GM21447 (cell line): ENCODE measurements at regions not wholly inside any gene's neighbourhood (a gene's known extent, or its start where the extent isn't known, plus 50 kb on each side); places are given as distances from the start of the nearest gene placed in this dataset.
"Not testable (repeated sequence)": the region's sequence is repeated elsewhere in the genome, so short reads cannot be mapped to it uniquely, and the experiment has no call there.

Experiments
- ATAC-seq: cut with Tn5 transposase; IDR thresholded peaks from one replicate; pipeline ENCODE4 v1.9.1; 2021; ENCODE audit not compliant: unreplicated experiment

DNA sequence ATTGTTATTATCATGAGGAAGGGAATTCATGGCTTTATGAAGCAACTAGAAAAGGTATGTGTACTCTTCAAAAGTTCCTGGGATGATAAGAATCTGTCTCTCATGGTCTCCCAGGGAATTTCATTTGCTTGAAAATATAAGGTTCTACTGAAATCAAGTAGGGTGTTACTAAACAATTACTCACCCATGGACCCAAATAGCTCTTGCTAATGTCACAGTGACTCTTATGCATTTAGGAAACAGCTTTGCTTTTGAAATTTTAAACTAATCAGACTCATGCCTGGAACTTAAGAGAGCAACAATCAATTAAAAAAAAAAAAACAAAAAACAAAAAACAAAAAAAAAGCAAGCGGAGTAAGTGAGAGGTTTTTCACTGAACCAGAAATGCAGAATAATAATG lies 1546.3 kb upstream of the TENM4 start:
- no peak for ATAC-seq

DNA sequence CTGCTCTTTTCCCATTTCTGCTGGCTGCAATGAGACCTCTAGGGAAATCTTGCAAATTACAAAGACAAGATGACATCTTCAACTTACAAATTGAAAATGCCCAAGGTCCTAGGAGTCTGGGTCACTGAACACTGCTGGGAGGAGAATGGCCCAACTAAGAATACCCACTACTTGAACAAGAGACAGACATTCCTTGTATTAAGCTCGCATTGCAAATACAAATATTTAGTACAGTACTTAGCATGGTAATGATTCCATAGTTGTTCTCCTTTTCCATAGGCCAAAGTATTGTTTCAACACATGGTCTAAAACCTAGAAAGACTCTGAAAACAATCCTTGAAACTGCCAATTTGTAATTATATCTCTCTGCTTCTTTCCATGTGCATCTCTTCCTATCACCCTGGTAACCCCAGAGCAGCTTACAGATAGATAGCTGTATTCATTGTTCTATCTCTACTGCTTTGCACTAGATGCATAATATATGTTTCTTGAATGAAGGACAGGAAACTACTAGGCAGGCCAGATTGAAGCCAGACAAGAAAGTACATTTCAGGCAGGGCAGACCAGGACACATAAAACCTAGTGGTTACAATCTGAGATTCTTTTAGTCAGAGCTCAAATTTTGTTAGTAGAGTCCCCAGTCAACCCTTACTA lies 1545.7 kb upstream of the TENM4 start:
- ATAC-seq: no peak

DNA sequence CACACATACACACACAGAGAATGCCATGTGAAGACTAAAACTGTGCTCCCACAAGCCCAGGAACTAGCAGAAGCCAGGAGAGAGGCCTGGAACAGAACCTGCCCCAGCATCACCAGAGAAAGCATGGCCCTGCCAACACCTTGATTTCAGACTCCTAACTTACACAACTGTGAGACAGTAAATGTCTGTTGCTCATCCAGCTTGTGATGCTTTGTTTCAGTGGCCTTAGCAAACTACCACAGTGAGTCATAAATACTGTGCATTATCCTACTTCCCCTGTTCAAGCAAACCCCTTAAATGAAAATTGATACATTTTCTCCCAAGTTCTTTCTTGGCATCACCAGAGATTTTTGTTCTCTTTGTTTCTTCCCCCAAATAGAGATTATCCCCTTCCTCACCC lies 1539.4 kb upstream of the TENM4 start:
- no peak for ATAC-seq

DNA sequence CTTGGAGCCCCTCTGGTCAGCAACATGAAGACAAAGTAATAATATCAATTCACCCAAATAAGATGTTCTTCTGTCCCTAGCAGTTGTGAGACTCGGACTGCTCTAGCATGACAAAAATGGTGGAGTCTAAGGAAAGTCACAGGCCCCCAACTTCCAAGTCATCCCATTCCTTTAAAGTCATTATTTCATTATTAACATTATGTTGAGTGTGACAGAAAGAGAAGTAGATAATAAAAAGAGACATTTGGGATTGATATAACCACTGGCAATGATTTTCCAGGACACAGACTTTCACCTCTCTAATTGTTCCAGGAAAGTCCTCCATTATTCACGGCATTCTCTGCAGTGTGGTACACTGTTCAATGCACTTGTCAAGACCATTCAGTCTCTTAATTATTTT lies 1533.0 kb upstream of the TENM4 start:
- ATAC-seq: no peak

DNA sequence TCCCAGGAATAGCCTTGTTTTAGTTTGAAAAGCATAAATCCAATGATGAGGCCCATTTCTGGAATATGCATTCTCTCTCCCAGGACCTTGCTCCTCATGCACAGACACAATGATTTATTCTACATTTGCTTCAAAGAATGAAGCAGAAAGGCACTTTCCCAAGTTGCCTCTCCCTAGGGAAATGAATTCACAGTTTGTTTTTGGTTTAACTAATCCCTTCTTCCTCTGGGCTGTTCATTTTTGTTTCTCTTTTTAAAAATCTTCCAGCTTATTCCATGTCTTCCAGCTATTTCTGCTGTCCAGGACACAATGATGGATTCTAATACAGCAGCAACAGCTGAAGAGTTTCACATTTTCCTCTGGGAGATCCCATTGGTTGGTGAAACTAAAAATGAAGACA lies 1529.2 kb upstream of the TENM4 start:
- ATAC-seq: no peak

DNA sequence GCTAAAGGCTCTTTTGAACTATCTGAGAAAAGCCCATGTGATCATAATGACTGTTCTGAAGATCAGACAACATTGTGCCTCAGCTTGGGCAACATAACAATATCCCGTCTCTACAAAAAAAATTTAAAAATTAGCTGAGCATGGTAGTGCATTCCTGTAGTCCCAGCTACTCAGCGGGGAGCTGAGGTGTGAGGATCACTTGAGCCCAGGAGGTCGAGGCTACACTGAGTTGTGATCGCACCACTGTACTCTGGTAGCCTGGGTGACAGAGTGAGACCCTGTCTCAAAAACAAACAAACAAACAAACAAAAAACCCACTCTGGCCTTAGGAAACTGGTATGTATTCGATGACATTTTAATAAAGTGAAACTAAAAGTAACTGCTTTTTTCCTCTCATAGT lies 1526.8 kb upstream of the TENM4 start:
- no peak for ATAC-seq

DNA sequence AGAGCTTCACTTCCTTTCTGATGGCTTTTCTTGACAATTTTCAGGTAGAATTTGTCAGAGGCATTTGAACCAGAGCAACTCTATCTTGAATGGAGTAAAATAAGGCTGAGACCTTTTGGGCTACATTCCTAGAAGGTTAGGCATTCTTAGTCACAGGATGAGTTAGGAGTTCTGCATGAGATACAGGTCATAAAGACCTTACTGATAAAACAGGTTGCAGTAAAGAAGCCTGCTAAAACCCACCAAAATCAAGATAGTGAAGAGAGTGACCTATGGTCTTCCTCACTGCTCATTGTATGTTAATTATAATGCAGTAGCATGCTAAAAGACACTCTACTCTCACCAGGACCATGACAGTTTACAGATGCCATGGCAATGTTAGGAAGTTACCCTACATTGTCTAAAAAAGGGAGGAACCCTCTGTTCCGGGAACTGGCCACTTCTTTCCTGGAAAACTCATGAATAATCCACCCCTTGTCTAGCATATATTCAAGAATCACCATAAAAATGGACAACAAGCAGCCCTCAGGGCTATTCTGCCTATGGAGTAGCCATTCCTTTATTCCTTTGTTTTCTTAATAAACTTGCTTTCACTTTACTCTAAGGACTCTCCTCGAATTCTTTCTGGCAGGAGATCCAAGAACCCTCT lies 1519.7 kb upstream of the TENM4 start:
- no peak for ATAC-seq

DNA sequence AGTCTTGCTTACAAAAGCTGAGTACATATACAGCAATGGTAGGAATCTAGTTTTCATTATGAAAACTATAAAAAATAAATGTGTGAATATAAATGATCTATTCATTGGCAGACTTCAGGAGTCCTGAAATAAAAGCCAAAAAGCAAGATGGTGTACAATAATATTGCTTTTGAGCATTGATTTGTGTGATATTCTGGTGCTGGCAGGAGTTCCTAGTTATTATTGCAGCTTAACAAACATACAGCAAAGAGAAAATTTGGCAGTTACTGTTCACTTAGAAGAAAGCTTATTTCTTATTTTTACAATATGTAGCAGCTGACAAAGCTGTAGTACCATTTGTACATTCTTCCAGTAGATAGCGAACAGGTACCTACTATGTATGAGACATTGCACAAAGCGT lies 1518.9 kb upstream of the TENM4 start:
- ATAC-seq: no peak

DNA sequence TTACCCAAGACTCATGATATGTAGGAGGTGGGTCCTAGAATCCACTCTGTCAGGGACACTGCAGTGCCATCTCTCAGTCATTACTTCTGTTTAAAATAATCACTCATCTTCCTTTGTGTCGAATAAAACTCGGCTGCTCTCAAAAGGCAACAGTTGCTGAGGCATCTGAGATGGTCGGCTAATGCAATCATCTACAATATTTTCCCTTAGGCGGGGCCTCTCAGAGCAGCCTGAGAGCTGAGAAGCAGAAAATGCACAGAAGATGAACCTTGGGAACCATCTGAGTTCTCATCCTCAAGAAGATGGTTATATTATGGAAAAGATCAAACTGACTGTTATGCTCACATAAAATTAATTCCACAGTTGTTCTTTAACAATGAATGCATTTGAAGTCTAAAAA lies 1518.2 kb upstream of the TENM4 start:
- no peak for ATAC-seq

DNA sequence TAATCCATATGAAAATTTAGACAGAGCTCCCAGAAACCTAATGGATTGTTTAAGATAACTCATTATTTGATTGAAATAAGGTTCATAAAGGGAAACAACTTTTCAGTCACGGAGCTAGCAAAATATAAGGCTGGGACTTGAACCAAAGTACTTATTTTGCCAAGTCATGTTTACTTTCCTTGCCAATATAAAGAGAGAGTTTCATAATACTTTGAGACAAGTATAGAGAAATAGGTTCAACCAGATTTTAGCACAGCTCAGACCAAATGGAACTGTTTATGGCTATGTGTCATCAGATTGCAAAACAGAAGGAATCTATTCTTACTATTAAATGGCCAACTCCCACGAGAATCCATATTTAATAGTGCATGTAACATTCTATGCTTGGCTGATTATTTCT lies 1517.5 kb upstream of the TENM4 start:
- no peak for ATAC-seq

DNA sequence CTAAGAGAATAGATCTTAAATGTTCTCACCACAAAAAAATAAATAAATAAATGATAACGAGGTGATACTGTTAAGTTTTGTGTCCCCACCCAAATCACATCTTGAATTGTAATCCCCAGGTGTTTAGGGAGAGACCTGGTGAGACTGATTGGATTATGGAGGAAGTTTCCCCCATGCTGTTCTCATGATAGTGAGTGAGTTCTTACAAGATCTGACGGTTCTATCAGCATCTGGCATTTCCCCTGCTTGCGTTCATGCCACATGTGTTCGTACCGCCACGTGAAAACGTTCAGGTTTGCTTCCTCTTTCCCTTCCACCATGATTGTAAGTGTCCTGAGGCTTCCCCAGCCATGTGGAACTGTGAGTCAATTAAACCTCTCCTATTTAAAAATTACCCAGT lies 1514.8 kb upstream of the TENM4 start:
- no peak for ATAC-seq

DNA sequence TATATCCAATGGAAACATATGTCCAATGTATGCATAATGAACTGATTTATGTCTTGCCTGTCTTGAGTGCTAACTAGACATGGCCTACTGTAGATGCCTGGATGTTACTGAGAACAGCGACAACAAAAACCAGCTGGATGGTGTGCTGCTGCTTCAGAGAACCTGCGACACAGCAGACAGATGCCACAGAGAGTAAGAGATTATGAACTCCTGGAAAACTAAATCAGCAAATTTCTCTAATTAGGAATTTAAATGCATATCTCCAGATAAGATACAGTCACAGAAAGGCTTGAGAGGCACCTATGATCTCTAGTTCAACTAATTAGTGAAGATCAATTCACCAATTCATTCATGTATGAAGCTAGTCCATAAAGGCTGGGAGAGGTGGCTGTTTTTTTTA lies 1508.0 kb upstream of the TENM4 start:
- ATAC-seq: no peak

DNA sequence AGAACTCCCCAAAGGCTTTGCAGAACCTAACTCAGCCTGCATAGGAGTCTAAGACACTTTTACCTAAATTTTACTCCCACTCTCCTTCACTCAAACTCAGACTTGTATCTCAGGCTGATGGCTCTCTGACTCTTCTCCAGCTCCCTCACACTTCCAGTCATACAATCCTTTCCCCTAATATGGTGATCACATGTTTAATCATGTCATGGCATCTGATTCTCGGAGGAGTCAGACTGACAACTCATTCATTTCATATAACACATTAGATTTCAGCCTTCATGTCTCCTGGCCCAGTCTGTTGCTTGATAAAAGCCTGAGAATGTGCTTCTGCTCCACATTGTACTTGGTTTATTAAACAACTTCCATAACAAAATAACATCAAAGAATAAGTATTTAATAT lies 1503.9 kb upstream of the TENM4 start:
- ATAC-seq: no peak

DNA sequence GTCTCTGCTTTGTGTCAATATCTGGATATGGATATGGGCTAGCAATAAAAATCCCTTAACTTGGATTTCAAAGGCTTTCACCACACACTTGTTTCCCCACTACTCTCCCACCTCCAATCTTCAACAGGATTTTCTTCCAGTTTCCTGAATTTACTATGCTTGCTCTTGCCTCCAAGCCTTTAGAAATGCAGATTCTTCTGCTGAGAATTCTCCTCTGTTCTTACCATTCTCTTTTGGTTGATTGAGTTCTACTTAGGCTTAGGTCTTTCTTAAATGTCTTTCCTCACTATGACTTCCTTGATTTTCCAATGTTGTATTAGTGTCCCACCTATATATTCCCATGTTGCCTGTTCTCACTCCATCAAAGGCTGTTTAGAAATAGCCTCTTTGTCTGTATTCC lies 1502.4 kb upstream of the TENM4 start:
- ATAC-seq: no peak

DNA sequence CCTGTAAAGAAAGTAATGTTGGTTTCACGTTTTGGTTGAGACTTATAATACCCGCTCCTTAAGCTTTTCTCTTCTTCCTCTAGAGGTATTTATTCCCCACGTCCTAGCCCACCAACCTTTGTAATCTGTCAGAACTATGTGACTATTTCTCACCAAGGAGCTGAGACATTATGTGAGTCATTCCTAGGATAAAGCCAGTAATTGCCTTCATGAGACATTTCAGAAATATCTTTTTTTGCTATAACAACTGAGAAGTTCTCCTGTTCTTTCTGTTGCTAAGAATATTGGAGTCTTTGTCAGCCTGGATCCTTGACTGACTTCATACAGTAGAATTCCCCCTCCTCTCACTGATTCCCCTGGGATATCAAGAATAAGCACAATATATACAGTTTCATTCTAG lies 1497.0 kb upstream of the TENM4 start:
- ATAC-seq: no peak

DNA sequence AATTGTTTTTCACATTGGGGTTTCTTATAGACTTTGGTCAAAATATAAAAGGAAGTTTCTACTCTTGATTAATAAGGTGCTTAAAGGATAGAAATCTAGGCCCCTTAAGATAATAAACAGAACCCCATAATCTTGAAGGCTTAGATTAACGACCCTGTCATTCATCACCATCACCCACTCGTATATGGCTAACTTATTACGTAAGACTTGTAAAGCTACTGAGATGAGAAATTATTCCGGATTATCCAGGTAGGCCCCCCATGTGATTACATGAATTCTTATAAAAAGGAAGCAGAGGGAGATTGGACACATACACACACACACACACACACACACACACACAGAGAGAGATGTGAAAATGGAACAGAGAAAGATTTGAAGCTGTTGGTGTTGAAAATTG lies 1489.2 kb upstream of the TENM4 start:
- no peak for ATAC-seq

DNA sequence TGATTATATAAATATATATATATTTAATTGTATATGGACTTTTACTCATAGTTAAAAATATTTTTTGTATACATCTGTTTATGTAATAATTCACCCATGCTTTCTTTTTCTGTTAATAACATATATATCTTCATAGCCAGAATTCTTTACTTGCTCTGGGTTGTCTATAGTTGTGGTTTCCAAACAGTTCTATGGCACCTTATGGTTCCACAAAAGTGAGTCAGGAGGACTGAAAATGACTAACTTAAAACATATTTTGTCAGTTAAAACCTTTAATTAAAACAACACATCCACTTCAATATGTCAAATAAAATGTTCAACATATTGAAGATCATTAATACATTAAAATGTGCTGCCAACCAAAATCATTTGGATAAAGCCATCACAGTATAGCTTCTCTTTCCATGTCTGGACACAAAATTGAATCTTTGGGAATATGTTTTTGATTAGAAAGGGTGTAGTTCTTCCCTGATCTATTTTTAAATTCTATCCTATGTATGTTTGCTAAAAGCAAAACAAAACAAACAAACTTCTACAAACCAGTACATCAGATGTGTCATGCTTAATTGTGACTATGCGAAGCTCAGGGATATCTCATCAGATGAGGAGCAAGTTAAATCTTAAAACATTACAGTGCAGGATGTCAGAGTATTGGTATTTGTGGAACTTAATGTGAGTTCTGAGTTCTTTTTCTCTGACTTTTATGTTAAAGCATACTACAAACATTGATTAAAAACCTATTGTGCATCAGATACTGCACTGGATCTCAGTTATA lies 1488.4 kb upstream of the TENM4 start:
- ATAC-seq: no peak

DNA sequence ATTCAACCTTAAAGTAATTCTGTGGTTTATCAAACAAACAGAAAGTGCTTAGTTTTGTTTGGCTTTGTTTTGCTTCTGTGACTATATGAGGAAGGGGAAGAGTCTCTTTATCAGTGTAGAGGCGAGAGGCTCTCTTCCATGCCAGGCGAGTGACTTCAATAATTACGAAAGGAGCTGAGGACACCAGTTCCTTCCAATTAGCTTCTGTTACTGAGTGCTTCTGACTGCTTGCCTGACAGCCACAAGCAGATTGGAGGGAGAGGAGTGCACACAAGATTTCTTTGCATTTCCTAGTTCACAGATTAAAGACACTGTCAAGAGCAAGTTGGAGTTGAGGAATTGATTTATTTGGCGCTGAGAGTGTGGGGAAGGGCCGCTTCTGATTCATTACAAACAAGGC lies 1484.5 kb upstream of the TENM4 start:
- no peak for ATAC-seq

DNA sequence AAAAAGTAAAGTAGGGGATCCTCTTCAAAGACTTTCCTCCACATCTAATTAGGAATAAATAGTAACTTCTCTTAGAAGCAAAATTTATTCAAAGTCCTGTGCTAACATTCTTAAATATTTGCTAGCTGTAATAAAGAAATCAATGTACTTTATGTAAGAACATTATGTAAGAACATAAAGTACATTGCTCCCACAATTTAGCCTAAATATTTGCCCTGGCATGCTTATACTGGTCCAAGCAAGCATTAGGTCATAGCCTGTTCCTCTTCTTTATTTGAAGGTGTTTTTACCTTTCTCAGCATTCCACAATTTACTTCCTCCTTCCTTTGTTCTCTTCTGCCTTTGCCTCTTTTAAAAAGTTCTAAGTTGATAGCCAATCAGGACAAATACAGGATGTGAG lies 1480.5 kb upstream of the TENM4 start:
- not testable (repeated sequence) for ATAC-seq

DNA sequence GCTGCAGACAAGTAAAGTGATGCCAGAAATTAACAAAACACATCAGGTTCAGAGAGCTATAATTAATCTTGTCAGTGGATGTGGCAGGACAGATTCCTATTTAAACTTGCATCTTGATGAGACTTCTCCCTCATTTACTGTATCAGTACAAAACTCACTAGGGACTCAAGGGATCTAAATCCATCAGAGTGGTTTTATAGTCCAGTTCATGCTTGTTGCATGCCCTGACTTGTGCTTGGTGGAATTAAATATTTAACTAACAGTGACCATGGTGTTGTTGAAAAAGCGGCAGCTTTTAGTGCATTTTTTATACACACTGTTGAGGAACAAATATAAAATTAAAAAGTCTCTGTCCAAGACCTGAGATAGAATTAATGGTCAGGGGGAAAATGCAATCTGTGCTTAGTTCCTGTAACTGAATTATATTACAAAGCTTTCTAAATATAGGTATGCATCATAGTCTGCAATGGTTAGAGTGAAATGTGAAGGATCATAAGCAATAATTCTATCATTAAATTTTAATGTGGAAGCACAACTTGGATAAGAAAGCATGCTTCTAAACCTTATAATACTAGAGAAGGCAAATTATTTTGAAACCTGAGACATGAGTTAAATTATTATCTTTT lies 1475.5 kb upstream of the TENM4 start:
- ATAC-seq: no peak

DNA sequence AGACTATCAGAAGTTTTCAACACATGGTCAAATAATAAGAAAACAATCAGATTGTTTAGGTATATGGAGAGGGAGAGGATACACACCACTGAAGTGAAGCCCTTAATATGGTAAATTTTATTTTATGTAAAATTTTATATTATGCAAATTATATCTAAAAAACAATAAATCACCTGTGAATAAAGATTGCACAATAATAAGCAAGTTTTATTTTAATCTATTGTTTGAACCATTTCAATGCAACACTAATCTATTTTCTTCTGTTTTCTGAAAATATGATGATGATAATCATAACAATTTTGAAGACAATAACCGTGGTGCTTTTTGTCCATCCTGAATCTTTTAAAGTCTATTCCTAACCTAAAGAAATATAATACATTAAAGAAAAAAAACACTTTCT lies 1473.5 kb upstream of the TENM4 start:
- ATAC-seq: no peak

DNA sequence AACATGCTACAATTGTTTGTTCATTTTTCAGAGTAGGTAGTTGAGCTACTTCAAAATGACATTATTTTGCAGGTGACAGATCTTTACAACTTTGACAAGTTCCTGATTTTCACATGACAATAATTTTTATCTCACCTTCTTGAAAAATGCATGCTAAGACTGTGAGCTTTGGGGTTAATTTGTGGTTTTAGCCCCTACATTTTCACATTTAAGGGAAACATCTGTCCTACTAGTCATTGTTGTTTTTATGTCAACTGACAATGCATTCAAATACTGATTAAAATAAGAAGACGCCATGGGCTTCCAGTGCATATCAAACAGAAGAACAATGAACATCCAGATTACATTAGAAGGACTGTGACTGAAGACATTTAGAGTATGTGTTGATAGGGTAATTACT lies 1470.8 kb upstream of the TENM4 start:
- ATAC-seq: no peak
